ENCODE measurements at regions not wholly inside any gene's neighbourhood (a gene's known extent, or its start where the extent isn't known, plus 50 kb on each side); places are given as distances from the start of the nearest gene placed in this dataset.

GRCh38 chr6:105817961-105818360, 268.2 kb upstream of the PRDM1 start:
- TF ChIP-seq GABPA (IDR thresholded peaks at IDR 0.05 in 1 of 2, conservative IDR thresholded peaks at IDR 0.05 in 1 of 2), result no peak
- no peak for TF ChIP-seq JUND (IDR thresholded peaks at IDR 0.05)
- no peak for TF ChIP-seq SP1 (IDR thresholded peaks at IDR 0.05)
- no peak for TF ChIP-seq FOXA2 (IDR thresholded peaks at IDR 0.05)
- Histone ChIP-seq H3K9ac (ENCODE audit: low read depth in 1 of 2, low read length in 2 of 2) (no peak overlapping the region), H3K27me3 (ENCODE audit: control insufficient read depth in 4 of 4, insufficient read depth in 4 of 4, low read length in 3 of 4) (no peaks in the 10 kb centered on the region), H3K9me3 (ENCODE audit: control insufficient read depth in 4 of 4, low read length in 3 of 4) (peaks cover 0 to 3% (median 0%) of the 10 kb centered on the region in 4 donors), H3K4me3 (ENCODE audit: low read depth in 1 of 3, low read length in 3 of 3) (no peak overlapping the region), H3K36me3 (ENCODE audit: control insufficient read depth in 4 of 4, insufficient read depth in 3 of 4, low read depth in 1 of 4, low read length in 3 of 4) (no peaks in the 10 kb centered on the region), H3K4me1 (ENCODE audit: control insufficient read depth in 4 of 4, insufficient read depth in 4 of 4, low read length in 3 of 4) (no peaks in the 10 kb centered on the region), H3K27ac (ENCODE audit: low read depth in 1 of 2, low read length in 2 of 2) (no peak overlapping the region)
- no peak for DNase-seq (ENCODE audit: low spot score)
- WGBS, result 96% methylated on average over 6 of the region's 6 CpGs

GRCh38 chr6:105817370-105817769, 268.8 kb upstream of the PRDM1 start:
- Histone ChIP-seq H3K36me3 (ENCODE audit: control insufficient read depth in 4 of 4, insufficient read depth in 3 of 4, low read depth in 1 of 4, low read length in 3 of 4) (no peaks in the 10 kb centered on the region), H3K4me1 (ENCODE audit: control insufficient read depth in 4 of 4, insufficient read depth in 4 of 4, low read length in 3 of 4) (no peaks in the 10 kb centered on the region), H3K9ac (ENCODE audit: low read depth in 1 of 2, low read length in 2 of 2) (no peak overlapping the region), H3K9me3 (ENCODE audit: control insufficient read depth in 4 of 4, low read length in 3 of 4) (peaks cover 0 to 2% (median 0%) of the 10 kb centered on the region in 4 donors), H3K27me3 (ENCODE audit: control insufficient read depth in 4 of 4, insufficient read depth in 4 of 4, low read length in 3 of 4) (no peaks in the 10 kb centered on the region), H3K4me3 (ENCODE audit: low read depth in 1 of 3, low read length in 3 of 3) (no peak overlapping the region), H3K27ac (ENCODE audit: low read depth in 1 of 2, low read length in 2 of 2) (no peak overlapping the region)
- DNase-seq (ENCODE audit: low spot score), result no peak
- WGBS, result 88% methylated on average over 8 of the region's 8 CpGs
- TF ChIP-seq TAF1 (conservative IDR thresholded peaks at IDR 0.05) (no peak), FOXA1 (IDR thresholded peaks at IDR 0.05) (no peak), JUND (IDR thresholded peaks at IDR 0.05) (no peak), YY1 (IDR thresholded peaks at IDR 0.05) (no peak), SP1 (IDR thresholded peaks at IDR 0.05) (no peak), ATF3 (IDR thresholded peaks at IDR 0.05) (no peak), RXRA (IDR thresholded peaks at IDR 0.05) (no peak), NR2F2 (IDR thresholded peaks at IDR 0.05) (no peak), REST (IDR thresholded peaks at IDR 0.05) (no peak), RAD21 (IDR thresholded peaks at IDR 0.05) (no peak), FOXA2 (IDR thresholded peaks at IDR 0.05) (no peak), HNF4G (IDR thresholded peaks at IDR 0.05) (no peak), MAX (IDR thresholded peaks at IDR 0.05) (no peak), GABPA (IDR thresholded peaks at IDR 0.05 in 1 of 2, conservative IDR thresholded peaks at IDR 0.05 in 1 of 2) (no peak), EGR1 (IDR thresholded peaks at IDR 0.05; ENCODE audit: low read depth in 2 of 2) (no peak), ZBTB33 (IDR thresholded peaks at IDR 0.05) (no peak)
